ENCODE measurements at regions not wholly inside any gene's neighbourhood (a gene's known extent, or its start where the extent isn't known, plus 50 kb on each side); places are given as distances from the start of the nearest gene placed in this dataset.

DNA sequence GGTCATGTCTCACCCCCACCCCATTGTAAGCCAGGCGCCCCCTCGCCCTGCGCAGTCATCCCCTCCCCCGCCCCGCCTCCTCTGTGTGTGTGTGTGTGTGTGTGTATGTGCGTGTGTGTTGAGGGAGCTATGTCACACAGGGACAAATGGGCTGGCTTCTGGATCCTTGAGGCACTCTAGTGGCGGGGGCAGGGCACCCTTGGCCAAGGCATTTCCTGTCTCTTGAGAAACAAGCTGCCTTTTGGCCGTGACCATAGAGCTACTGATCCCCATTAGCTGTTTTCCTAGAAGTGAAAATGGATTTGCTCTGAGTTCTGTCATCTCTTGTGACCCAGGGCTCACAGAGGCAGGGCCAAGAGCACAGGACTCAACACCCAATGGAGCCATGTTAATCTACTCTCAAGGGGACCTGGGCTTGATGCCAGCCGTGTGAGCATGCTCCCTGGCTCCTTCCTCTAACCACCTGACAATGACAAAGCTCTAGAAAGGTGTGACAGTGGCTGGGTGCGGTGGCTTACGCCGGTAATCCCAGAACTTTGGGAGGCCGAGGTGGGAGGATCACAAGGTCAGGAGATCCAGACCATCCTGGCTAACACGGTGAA lies 162.5 kb upstream of the BCOR start:
- Histone ChIP-seq H3K36me3 (ENCODE audit: control insufficient read depth, insufficient read depth, low read length) (no peaks in the 10 kb centered on the region), H3K4me3 (ENCODE audit: low read length) (no peak overlapping the region), H3K4me1 (ENCODE audit: control insufficient read depth, insufficient read depth, low read length) (no peaks in the 10 kb centered on the region), H3K27me3 (ENCODE audit: control insufficient read depth, insufficient read depth, low read length) (no peaks in the 10 kb centered on the region), H3K9me3 (ENCODE audit: control insufficient read depth, insufficient read depth, low read length) (no peaks in the 10 kb centered on the region), H3K27ac (ENCODE audit: low read length) (no peak overlapping the region)
- H3K4me3 Mint-ChIP-seq = no peak overlapping the region
- DNase-seq (no peak), ATAC-seq (no peak)
- H3K36me3 Mint-ChIP-seq = no peaks in the 10 kb centered on the region
- TF ChIP-seq, protein P1, sequence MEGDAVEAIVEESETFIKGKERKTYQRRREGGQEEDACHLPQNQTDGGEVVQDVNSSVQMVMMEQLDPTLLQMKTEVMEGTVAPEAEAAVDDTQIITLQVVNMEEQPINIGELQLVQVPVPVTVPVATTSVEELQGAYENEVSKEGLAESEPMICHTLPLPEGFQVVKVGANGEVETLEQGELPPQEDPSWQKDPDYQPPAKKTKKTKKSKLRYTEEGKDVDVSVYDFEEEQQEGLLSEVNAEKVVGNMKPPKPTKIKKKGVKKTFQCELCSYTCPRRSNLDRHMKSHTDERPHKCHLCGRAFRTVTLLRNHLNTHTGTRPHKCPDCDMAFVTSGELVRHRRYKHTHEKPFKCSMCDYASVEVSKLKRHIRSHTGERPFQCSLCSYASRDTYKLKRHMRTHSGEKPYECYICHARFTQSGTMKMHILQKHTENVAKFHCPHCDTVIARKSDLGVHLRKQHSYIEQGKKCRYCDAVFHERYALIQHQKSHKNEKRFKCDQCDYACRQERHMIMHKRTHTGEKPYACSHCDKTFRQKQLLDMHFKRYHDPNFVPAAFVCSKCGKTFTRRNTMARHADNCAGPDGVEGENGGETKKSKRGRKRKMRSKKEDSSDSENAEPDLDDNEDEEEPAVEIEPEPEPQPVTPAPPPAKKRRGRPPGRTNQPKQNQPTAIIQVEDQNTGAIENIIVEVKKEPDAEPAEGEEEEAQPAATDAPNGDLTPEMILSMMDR (IDR thresholded peaks at IDR 0.05) = no peak
- no peaks in the 10 kb centered on the region for H3K9me3 Mint-ChIP-seq
- WGBS (ENCODE audit: insufficient coverage) = 80% methylated on average over 8 of the region's 14 CpGs
- H3K27me3 Mint-ChIP-seq (ENCODE audit: low read depth in 2 of 2) = no peaks in the 10 kb centered on the region
- intact Hi-C loops (cut with micrococcal nuclease) = no loop called here
- H3K27ac Mint-ChIP-seq = no peak overlapping the region
- H3K4me1 Mint-ChIP-seq = no peaks in the 10 kb centered on the region

DNA sequence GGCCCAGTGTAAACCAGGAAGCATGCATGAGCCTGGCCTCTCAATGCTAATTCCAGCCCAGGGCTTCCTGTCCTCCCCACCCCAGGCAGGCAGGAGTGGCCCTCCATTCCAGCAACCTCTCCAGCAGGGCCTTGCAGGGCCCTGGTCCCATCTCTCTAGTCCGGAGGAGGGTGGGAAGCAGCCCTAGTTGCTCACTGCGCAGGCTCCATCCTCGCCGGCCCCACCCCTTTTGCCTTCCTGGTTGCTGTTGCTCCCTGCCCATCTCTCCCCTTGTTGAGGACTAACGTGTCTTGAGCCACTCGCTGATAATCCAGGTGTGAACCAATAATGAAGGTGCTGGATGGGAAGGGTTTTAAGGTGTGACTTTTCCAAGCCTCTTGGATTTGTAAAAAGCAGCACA lies 161.2 kb upstream of the BCOR start:
- TF ChIP-seq, protein P1 (IDR thresholded peaks at IDR 0.05) = no peak
- no peak for ATAC-seq
- no peaks in the 10 kb centered on the region for H3K4me1 ChIP-seq (ENCODE audit: control insufficient read depth, insufficient read depth, low read length)
- no peaks in the 10 kb centered on the region for H3K27me3 Mint-ChIP-seq (ENCODE audit: low read depth in 2 of 2)
- no peaks in the 10 kb centered on the region for H3K36me3 ChIP-seq (ENCODE audit: control insufficient read depth, insufficient read depth, low read length)
- no peak overlapping the region for H3K27ac Mint-ChIP-seq
- no peaks in the 10 kb centered on the region for H3K9me3 ChIP-seq (ENCODE audit: control insufficient read depth, insufficient read depth, low read length)
- WGBS (ENCODE audit: insufficient coverage) = 97% methylated on average over 5 of the region's 6 CpGs
- no peaks in the 10 kb centered on the region for H3K9me3 Mint-ChIP-seq
- H3K4me3 Mint-ChIP-seq = no peak overlapping the region
- H3K36me3 Mint-ChIP-seq = no peaks in the 10 kb centered on the region
- H3K27ac ChIP-seq (ENCODE audit: low read length) = no peak overlapping the region
- H3K4me1 Mint-ChIP-seq = no peaks in the 10 kb centered on the region
- no peak overlapping the region for H3K4me3 ChIP-seq (ENCODE audit: low read length)
- intact Hi-C loops (cut with micrococcal nuclease) = no loop called here
- H3K27me3 ChIP-seq (ENCODE audit: control insufficient read depth, insufficient read depth, low read length) = no peaks in the 10 kb centered on the region
- DNase-seq = no peak

DNA sequence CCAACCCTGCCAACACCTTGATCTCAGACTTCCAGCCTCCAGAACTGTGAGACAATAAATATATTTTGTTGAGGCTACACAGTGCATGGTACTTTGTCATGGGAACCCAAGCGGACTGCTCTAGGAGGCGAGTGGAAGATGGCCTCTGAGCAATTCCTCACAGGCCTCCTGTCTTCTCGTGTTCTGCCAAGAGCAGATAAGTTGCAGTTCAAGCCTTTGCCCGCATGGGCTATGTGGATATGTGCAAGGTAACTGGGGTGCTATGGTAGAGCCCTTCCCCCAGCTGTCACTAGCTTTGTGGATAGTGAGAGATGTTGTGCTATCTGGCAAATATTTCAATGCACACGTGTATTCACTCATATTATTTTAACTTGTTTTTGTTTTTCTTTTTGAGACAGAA lies 156.0 kb upstream of the BCOR start:
- intact Hi-C loops (cut with micrococcal nuclease) = no loop called here
- no peaks in the 10 kb centered on the region for H3K9me3 Mint-ChIP-seq
- no peak overlapping the region for H3K4me3 ChIP-seq (ENCODE audit: low read length)
- DNase-seq = no peak
- no peaks in the 10 kb centered on the region for H3K27me3 Mint-ChIP-seq (ENCODE audit: low read depth in 2 of 2)
- no peaks in the 10 kb centered on the region for H3K4me1 Mint-ChIP-seq
- no peak overlapping the region for H3K27ac Mint-ChIP-seq
- no peaks in the 10 kb centered on the region for H3K4me1 ChIP-seq (ENCODE audit: control insufficient read depth, insufficient read depth, low read length)
- H3K27ac ChIP-seq (ENCODE audit: low read length) = no peak overlapping the region
- no peaks in the 10 kb centered on the region for H3K27me3 ChIP-seq (ENCODE audit: control insufficient read depth, insufficient read depth, low read length)
- H3K36me3 Mint-ChIP-seq = no peaks in the 10 kb centered on the region
- H3K36me3 ChIP-seq (ENCODE audit: control insufficient read depth, insufficient read depth, low read length) = no peaks in the 10 kb centered on the region
- H3K4me3 Mint-ChIP-seq = no peak overlapping the region
- TF ChIP-seq, protein P1 (IDR thresholded peaks at IDR 0.05) = no peak
- no peaks in the 10 kb centered on the region for H3K9me3 ChIP-seq (ENCODE audit: control insufficient read depth, insufficient read depth, low read length)
- no peak for ATAC-seq
- WGBS (ENCODE audit: insufficient coverage) = 89% methylated on average over 3 of the region's 5 CpGs

DNA sequence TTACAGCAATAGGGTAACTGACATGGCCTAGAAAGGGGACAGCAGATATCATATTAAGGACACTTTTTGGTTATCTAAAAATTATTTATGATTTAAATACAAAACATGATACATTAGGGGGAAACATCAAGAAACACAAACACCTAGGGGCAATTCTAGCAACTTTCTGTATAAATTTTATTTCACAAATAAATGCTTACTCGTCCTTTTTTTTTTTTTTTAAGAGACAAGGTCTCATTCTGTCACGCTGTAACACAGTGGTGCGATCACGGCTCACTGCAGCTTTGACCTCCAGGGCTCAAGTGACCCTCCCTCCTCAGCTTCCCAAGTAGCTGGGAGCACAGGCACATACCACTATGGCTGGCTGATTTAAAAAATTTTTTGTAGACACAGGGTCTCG lies 151.8 kb upstream of the BCOR start:
- Mint-ChIP-seq H3K9me3 (no peaks in the 10 kb centered on the region), H3K4me1 (peaks cover 0 to 11% of the 10 kb centered on the region in 2 donors), H3K27me3 (ENCODE audit: low read depth in 2 of 2) (peaks cover 4 to 14% of the 10 kb centered on the region in 2 donors), H3K27ac (no peak overlapping the region), H3K36me3 (no peaks in the 10 kb centered on the region), H3K4me3 (no peak overlapping the region)
- no peaks in the 10 kb centered on the region for H3K27me3 ChIP-seq (ENCODE audit: control insufficient read depth, insufficient read depth, low read length)
- no peaks in the 10 kb centered on the region for H3K9me3 ChIP-seq (ENCODE audit: control insufficient read depth, insufficient read depth, low read length)
- H3K4me3 ChIP-seq (ENCODE audit: low read length) = no peak overlapping the region
- WGBS (ENCODE audit: insufficient coverage) = 84% methylated on average over 3 of the region's 5 CpGs
- H3K27ac ChIP-seq (ENCODE audit: low read length) = no peak overlapping the region
- TF ChIP-seq, protein P1 (IDR thresholded peaks at IDR 0.05) = no peak
- no peak for DNase-seq
- no peak for ATAC-seq
- peaks cover 10% of the 10 kb centered on the region for H3K4me1 ChIP-seq (ENCODE audit: control insufficient read depth, insufficient read depth, low read length)
- H3K36me3 ChIP-seq (ENCODE audit: control insufficient read depth, insufficient read depth, low read length) = no peaks in the 10 kb centered on the region
- intact Hi-C loops (cut with micrococcal nuclease) = no loop called here

Data from natural killer cell (primary cell).